Epidermal melanocyte (primary cell): ENCODE measurements at regions not wholly inside any gene's neighbourhood (a gene's known extent, or its start where the extent isn't known, plus 50 kb on each side); places are given as distances from the start of the nearest gene placed in this dataset.
"Not testable (repeated sequence)": the region's sequence is repeated elsewhere in the genome, so short reads cannot be mapped to it uniquely, and the experiment has no call there.

Experiments used
- DNase-seq: peaks from one replicate; pipeline ENCODE4 v3.0.0; 2011; ENCODE audit warnings: low spot score; ENCODE audit not compliant: insufficient read length

- no peak for DNase-seq
These were observed 53.0 kb upstream of the NDUFV2 start for GRCh38 chr18:9049495-9049809.

DNA sequence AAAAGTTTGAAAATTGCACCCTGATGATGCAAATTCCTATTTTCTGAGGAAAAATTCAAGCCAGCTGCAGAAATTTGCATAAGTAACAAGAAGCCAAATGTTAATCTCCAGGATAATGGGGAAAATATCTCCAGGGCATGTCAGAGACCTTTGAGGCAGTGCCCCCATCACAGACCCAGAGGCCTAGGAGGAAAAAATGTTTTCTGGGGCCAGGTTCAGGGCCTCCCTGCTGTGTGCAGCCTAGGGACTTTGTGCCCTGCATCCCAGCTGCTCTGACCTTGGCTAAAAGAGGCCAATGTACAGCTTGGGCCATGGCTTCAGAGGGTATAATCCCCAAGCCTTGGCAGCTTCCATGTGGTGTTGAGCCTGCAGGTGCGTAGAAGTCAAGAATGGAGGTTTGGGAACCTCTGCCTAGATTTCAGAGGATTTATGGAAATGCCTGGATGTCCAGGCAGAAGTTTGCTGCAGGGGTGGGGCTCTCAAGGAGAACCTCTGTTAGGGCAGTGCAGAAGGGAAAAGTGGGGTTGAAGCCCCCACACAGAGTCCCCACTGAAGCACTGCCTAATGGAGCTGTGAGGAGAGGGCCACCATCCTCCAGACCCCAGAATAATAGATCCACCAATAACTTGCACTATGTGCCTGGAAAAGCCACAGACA, 51.7 kb upstream of the NDUFV2 start:
- not testable (repeated sequence) for DNase-seq
